Right ventricle myocardium superior (tissue), 1 donor: ENCODE measurements at regions not wholly inside any gene's neighbourhood (a gene's known extent, or its start where the extent isn't known, plus 50 kb on each side); places are given as distances from the start of the nearest gene placed in this dataset.
A peak's percentile ranks its signal among the peaks of the same experiment; 100 is the strongest.
"Not testable (repeated sequence)": the region's sequence is repeated elsewhere in the genome, so short reads cannot be mapped to it uniquely, and the experiment has no call there.

Experiments used
- ATAC-seq: fragments of 200-7000 bp; cut with Tn5 transposase; one replicate; pipeline ENCODE4 v1.9.1; 2020; ENCODE audit warnings: mild to moderate bottlenecking; ENCODE audit not compliant: poor library complexity
- DNase-seq: peaks from one replicate; pipeline ENCODE4 v3.0.0-alpha.2; 2020
- intact Hi-C: fragments of 100-400 bp; cut with DNase I; formaldehyde crosslinking; loops from one replicate; pipeline ENCODE4 v1.11.2; 2022
- donor health status: DM: no; HTN: yes; CAD: no; lungs with severe emphysema.

DNA sequence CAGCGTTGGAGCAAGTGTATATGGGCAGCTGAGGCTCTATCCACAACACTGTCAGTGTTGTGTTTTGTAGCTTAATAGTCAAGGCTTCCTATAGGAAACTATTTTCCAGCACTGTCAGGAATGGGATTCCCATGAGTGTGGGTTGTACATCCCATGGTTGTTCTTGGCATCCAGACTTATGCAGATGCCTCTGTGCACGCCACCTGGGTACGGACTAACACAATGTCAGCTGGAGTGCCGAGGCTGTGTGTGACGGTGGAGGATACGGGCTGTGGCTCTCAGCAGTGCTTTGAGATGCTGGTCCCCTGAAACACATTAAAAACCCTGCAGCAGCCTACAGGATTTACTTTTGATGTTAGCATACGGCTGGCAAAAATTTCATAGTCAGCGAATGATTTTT lies 350.0 kb downstream of the ACTR3B start:
- DNase-seq = no peak
- intact Hi-C loops = no loop called here
- no peak for ATAC-seq

DNA sequence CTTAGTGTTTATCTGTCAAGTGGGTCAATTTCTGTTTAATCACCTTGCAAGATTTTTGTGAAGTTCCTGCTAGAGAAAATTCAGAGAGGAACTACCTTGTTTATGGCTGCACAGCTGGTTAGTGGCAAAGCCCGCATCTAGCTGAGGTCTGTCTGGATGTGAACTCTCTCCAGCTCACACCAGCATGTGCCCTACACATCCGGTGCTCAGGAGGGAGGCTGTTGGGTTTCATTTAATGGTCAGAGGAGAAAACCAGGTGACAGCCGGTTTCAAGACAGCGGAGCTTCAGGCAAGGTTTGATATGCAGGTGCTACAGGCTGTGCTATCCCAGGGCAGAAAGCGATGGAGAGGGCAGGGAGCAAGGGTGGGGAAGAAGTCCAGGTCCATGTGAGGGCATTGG lies 351.1 kb downstream of the ACTR3B start:
- DNase-seq (no peak), ATAC-seq (no peak)
- intact Hi-C loops = no loop called here

DNA sequence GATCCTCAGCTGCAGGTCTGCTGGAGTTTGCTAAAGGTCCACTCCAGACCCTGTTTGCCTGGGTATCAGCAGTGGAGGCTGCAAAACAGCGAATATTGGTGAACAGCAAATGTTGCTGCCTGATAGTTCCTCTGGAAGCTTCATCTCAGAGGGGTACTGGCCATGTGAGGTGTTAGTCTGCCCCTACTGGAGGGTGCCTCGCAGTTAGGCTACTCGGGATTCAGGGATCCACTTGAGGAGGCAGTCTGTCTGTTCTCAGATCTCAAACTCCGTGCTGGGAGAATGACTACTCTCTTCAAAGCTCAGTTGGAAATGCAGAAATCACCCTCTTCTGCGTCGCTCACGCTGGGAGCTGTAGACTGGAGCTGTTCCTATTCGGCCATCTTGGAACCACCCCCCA lies 362.7 kb downstream of the ACTR3B start:
- DNase-seq, ATAC-seq, intact Hi-C loops: not testable (repeated sequence)

DNA sequence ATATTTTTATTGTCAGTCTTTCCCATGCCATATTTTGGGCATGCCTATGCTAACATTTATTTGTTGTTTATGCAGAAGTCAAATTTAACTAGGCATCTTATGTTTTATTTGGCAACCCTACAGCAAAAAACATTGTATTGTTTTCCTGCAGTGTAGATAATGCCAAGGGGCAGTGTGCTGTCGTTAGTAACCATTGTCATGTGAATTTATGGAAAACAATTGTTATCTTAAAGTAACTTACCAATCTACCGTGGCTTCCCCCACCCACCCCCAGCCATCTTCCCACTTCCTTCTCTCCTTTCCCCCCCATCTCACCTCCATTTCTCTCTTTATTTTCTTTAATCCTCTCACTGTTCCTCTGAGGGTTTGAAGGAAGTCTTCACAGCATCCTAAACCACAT lies 370.5 kb downstream of the ACTR3B start:
- no peak for DNase-seq
- no peak for ATAC-seq
- intact Hi-C loops = no loop called here

DNA sequence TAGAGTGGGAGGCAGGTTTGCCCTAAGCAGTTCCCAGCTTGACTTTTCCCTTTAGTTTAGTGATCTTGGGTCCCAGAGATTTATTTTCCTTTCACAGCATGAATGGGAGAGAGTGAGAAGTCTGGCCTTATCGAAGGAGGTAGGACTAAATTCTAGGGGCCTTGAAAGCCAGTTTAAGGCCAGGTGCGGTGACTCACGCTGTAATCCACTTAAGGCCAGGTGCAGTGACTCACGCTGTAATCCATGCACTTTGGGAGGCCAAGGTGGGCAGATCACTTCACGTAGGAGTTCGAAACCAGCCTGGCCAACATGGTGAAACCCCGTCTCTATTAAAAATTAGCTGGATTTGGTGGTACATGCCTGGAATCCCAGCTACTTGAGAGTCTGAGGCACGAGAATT lies 392.2 kb downstream of the ACTR3B start:
- intact Hi-C loops = no loop called here
- ATAC-seq (no peak), DNase-seq (no peak)

DNA sequence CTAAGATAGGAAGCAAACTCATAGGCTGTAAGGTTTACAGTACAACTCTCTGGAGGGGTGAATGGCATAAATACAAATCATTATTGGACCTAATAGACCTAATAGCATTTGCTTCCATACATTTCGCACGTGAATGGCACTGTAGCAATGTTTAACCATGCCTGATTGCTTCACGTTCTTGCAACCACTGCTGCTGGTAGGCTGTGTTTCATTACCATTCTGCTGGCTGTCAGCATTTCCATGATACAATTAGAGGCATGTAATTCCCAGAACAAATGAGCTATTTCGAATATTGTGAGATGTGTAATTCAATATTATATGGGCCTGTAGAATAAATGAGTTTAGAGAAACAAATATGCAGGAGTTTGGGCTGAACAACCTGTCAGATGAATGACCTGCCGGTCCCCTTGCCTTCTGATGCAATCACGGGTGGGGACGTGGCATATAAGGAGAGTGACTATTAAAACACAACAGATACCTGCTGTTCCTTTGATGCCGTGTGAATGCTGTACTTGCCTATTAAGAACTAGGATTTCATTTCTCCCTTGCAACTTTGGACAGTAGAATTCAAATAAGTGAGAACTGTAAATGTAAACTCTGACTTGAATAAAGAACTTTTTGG lies 393.4 kb downstream of the ACTR3B start:
- no peak for DNase-seq
- intact Hi-C loops = no loop called here
- ATAC-seq = no peak

DNA sequence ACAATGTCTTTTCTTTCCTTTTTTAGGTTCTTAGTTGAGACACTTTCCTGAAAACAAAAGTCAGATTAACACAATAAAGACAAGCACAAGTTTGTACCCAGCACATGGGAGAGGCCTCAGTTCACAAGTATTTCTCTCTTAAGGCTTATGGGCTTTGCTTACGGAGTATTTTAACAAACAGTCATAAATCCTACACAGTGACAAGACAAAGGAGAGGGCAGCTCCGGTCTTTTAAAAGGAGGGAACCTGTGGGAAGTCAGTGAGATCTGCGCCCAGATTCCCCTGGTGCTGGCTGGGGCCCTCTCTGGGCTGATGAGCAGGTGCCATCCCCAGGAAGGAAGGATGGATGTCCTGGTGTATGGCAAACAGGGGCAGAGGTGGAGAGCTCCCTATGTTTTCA lies 398.6 kb downstream of the ACTR3B start:
- ATAC-seq (no peak), DNase-seq (no peak)
- intact Hi-C loops = no loop called here

DNA sequence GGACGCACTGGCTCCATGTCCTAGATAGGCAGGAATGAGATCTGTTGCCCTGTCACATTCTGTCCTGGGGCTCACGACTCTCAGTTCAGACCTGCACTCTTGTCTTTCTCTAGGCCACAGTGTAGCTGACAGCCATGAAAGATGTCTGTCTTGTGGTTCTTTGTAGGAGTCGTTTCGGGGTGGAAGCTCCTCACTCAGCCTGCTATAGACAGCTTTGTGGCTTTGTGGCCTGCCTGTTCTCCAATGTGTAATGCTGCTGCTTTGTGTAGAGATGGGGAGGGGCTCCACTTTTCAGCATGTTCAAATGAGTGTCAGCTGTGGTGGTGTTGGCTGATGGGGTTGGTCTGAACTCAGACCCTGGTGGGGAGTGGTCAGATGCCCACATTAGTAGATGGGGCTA lies 410.7 kb downstream of the ACTR3B start:
- no peak for DNase-seq
- ATAC-seq = no peak
- intact Hi-C loops = no loop called here

DNA sequence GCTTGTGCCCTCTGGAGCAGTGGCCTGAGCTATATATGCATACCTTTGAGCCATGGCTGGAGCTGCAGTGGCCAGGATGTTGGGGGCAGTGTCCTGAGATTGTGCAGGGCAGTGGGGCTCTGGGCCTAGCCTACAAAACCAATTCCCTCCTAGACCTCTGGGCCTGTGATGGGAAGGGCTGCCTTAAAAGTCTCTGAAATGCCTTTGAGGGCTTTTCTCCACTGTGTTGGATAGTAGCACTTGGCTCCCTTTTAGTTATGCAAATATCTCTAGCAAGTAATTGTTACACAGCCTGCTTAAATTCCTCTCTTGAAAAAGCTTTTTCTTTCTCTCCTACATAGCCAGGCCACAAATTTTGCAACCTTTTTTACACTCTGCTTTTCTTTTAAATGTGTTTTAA lies 426.4 kb downstream of the ACTR3B start:
- no peak for ATAC-seq
- DNase-seq = no peak
- intact Hi-C loops = no loop called here

DNA sequence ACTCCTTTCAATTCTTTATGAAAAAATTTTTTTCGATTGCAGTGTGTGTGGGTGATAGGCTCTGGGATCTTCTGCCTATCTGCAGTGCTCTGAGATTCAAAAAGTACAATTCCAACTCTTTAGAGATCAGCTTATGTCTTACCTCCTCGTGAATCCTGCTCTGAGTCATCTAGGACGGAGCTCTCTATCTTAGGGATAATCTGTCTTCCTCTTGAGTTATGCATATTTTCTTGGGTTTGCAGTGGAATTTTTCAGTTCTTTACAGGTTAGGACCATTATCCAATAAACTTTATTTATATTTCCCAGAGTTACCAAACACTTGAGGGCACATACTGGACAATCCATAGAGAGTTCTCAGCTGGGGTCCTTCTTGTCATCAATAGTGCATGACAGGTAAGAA lies 428.6 kb downstream of the ACTR3B start:
- ATAC-seq = no peak
- DNase-seq = no peak
- intact Hi-C loops = no loop called here

DNA sequence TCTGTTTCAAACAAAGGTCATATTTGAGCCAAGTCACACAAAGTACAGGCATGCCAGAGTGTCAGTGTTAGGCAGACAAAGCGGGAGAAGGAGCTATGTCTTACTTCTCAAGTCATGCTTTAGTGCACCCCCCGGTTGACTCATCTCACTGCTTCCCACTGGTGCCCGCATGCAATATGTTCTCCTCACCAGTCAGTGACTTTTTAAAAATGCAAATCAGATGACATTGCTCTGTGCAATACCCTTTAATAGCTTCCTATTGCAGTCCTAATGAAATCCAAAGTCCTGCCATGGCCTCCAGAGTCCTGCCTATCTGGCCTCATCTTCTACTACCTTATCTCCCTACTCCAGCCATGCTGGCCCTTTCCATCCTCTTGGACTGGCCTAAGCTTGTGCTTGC lies 429.1 kb downstream of the ACTR3B start:
- no peak for DNase-seq
- intact Hi-C loops = no loop called here
- no peak for ATAC-seq

DNA sequence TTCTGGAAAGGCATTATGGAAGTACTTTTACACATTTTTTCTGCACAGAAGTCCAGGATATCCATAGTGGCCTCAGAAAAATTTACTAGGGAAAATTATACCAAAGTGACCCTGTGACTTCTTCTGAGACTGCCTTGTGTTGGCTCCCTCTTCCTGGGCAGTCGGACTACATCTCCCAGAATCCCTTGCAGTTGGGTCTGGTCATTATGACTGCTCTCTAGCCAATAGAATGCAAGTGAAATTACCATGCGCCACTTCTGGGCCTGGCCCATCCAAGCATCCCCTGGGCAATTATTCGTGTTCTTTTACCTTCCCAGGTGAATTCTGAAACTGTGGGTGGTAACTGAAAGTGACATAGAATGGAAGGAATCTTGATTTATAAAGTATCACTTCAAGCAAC lies 430.9 kb downstream of the ACTR3B start:
- intact Hi-C loops = no loop called here
- DNase-seq = no peak
- no peak for ATAC-seq

DNA sequence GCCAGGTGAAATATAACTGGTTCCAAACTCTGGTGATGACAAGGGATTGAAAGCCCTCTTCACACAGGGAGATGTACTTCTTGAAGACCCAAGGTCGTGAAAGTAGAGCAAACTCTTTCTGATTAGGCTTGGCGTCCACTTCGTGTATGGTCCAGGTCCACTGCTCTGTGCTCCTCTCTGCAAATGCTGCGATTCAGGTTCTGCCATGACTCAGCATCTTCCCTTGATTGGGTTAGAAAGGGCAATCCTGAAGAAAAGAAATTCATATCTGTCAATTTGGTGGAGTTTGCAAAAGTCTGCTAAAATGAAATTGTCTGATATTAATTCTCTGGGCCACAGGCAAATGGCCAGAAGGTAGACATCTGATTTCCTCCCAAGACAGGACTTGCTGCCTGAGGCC lies 431.4 kb downstream of the ACTR3B start:
- DNase-seq (no peak), ATAC-seq (no peak)
- intact Hi-C loops = no loop called here

DNA sequence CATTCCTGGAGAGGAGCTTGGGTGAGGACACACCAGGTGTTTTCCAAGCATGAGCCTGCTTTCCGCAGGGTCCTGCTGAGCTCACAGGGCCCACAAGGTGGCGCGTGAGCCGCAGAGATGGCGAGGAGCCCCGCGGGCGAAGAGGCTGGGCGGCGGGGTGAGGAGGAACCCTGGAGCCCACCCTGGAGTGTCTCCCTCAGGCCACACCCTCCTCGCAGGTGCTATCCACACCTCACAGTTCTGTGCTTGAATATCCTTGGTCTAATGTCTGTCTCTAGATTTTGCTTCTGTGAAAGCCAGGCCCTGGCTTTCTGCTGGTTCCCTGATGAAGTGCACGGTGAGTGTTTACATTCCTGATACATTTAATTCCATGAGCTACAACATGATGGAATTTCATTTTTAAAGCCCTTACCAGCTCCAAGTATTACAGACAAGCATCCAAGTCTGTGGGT lies 433.6 kb downstream of the ACTR3B start:
- ATAC-seq (peak; percentile 59), DNase-seq (no peak)
- intact Hi-C loops = no loop called here

DNA sequence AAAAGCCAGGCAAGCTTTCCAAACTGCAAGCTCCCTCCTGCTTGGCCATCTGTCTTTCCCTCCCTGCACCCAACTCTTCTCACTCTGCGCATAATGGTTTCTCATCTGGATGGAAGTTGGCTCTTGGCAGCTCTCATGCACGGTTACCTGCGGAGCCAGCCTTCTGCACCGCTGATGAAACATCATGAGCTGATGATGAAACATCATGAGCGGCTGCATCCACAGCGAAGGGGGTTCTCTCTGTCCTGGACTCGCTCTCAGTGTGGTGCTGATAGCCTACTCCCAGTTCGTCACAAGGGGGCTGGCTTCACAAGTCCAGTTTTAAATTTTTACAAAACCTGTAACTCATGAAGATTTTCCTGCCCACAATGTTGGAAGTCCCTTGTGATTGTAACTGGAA lies 457.5 kb downstream of the ACTR3B start:
- no peak for ATAC-seq
- intact Hi-C loops = no loop called here
- DNase-seq = no peak

DNA sequence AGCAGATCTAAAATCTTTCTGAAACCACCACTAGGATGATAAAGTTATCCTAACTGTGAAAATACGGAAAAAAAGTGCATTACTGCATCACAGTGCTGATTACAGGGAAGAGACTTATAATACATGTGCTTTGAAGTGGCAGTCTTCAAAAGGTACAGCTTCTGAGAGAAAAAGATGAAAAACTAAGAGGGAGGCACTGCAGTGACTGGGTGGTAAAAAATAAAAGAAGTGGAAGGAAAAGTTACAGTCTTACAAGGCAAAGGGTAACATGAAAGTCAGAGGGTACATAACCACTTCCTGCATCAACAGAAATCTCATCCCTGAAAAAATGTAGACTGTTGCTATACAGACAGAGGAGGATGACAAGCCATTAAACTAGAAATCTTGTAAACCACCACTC lies 465.3 kb downstream of the ACTR3B start:
- ATAC-seq (no peak), DNase-seq (no peak)
- intact Hi-C loops = no loop called here

DNA sequence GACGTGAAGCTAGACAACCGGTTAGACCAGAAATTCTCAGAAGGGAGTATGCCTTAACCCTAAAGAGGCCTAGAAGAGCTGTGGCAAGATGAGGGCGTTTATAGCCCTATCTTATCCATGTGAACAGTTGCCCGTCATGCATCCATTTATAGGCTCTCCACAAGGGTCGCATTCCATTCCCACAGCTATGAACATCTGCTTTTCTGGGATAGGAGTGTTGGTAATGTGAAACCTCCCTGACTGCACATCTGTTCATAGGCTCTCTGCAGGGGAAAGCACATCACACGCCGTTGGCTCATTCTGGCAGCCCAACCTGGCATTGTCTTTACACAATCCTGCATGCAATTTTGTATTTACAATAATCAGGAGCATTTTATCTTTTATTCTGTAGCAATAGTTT lies 485.6 kb downstream of the ACTR3B start:
- DNase-seq, ATAC-seq, intact Hi-C loops: not testable (repeated sequence)

DNA sequence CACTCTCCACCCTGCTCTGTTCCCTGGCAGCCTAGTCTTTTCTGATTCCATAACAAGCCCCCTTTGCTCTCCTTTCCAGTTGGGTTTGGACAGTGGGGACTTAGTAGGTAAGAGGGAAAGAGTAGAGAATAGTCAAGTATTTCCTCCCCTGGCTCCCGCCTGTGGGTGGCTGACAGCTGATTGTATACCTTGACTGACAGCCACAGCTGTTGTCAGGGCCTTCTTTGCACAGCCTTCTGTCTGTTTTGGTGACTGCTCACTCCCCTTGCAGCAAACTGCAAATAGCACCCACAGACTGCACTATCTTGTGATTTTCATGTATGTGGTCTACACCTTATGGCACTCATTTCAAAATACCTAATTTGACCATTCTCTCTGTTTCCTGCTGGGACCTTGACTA lies 486.3 kb downstream of the ACTR3B start:
- DNase-seq = no peak
- no peak for ATAC-seq
- intact Hi-C loops = no loop called here

DNA sequence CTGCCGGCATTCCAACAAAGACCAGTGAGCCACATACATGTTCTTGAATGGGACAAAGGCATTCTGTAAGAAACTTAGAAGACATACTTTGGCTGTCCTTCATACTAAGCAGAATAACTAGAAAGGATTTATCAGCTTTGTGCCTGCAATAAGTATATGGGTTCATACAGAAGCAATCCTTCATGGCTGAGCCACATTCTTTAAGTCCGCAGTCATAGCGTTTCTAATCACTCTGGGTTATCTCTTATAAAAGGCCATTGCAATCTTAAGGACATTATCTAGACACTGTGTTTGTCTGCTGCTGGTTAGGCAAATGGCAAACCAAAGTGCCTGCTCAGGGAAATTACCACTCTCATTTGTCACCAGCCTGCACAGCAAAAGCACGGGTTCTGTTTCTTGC lies 488.4 kb downstream of the ACTR3B start:
- intact Hi-C loops = no loop called here
- ATAC-seq (no peak), DNase-seq (no peak)

DNA sequence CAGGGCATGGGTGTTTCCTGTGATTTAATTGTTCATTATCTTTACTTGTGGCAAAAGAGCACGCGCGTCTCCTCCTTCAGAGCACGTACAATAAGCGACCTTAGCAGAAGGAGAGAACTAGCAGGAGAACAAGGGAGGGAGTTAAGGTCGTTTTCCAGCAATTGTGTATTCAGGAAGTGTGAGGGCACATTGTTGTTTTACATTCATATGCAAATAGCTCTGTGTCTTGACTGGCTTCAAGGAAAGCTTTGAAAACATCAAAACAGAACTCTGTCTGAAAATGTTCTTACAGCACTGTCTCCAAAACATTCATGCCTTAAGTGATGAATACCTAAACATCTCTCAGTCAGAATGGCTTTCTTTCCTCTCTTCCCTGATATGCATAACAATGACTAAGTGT lies 499.1 kb downstream of the ACTR3B start:
- no peak for DNase-seq
- intact Hi-C loops = no loop called here
- ATAC-seq = no peak

DNA sequence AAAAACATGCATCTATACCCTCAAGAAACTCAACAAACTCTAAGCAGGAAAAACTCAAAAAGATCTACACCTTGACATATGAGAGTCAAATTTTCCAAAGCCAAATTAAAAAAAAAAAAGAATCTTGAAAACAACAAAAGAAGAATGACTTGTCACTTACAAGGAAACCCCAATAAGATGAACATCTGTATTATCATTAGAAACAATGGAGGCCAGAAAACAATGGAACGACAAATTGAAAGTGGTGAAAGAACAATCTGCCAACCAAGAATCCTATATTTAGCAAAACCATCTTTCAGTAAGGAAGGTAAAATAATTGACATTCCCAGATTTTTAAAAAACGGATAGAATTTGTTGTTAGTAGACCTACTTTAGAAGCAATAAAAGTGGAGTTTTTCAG lies 516.8 kb downstream of the ACTR3B start:
- no peak for ATAC-seq

More for the DNA sequence above, 516.8 kb downstream of the ACTR3B start:
- DNase-seq = no peak
- intact Hi-C loops = no loop called here
